Gastroesophageal sphincter (tissue), 3 donors: ENCODE measurements at regions not wholly inside any gene's neighbourhood (a gene's known extent, or its start where the extent isn't known, plus 50 kb on each side); places are given as distances from the start of the nearest gene placed in this dataset.

Experiments
- CTCF ChIP-seq, 4 experiments: fragments of 200-600 bp in 2 of 4; fragments of 450-650 bp in 2 of 4; sonication (generic) in 1 of 4; IDR thresholded peaks; one replicate each; pipeline ENCODE4 v1.5.1; 2017 to 2019; ENCODE audit warnings: antibody characterized with exemption in 4 of 4, mild to moderate bottlenecking in 2 of 4, moderate library complexity in 2 of 4
- EP300 ChIP-seq: sonication (generic); formaldehyde crosslinking; IDR thresholded peaks from one replicate; pipeline ENCODE4 v1.6.1; 2017; ENCODE audit warnings: antibody characterized with exemption, mild to moderate bottlenecking
- POLR2A ChIP-seq, 2 donors: fragments of 450-650 bp; IDR thresholded peaks; one replicate each; pipeline ENCODE4 v1.6.1; 2017; ENCODE audit warnings: antibody characterized with exemption in 2 of 2, mild to moderate bottlenecking in 2 of 2, moderate library complexity in 1 of 2

GRCh38 chr10:6907877-6908530 lies 327.9 kb upstream of the PRKCQ start:
- TF ChIP-seq CTCF (IDR thresholded peaks at IDR 0.05) (no peak), EP300 (no peak), POLR2A (IDR thresholded peaks at IDR 0.05) (no peak)
